Karpas-422 (cell line): ENCODE measurements at regions not wholly inside any gene's neighbourhood (a gene's known extent, or its start where the extent isn't known, plus 50 kb on each side); places are given as distances from the start of the nearest gene placed in this dataset.
"Not testable (repeated sequence)": the region's sequence is repeated elsewhere in the genome, so short reads cannot be mapped to it uniquely, and the experiment has no call there.

Experiments used
- DNase-seq: peaks from one replicate; pipeline ENCODE4 v3.0.0-alpha.2; 2015
- H2AFZ ChIP-seq: fragments of 200-600 bp; sonication (generic); 2 replicates; pipeline ENCODE4 v1.6.1; 2014; ENCODE audit warnings: antibody characterized with exemption, low read length, mixed read lengths
- H3K27ac ChIP-seq: fragments of 200-600 bp; sonication (generic); 2 replicates; pipeline ENCODE4 v1.5.1; 2014; ENCODE audit warnings: mild to moderate bottlenecking, low read length, moderate library complexity
- H3K27me3 ChIP-seq: fragments of 200-600 bp; sonication (generic); 2 replicates; pipeline ENCODE4 v1.6.1; 2014; ENCODE audit warnings: low read length, mixed read lengths
- H3K36me3 ChIP-seq: fragments of 200-600 bp; sonication (generic); 2 replicates; pipeline ENCODE4 v1.6.1; 2014; ENCODE audit warnings: low read length, mixed read lengths; ENCODE audit not compliant: insufficient read depth
- H3K4me1 ChIP-seq: fragments of 200-600 bp; sonication (generic); 2 replicates; pipeline ENCODE4 v1.6.1; 2014; ENCODE audit warnings: mild to moderate bottlenecking, low read length, mixed read lengths
- H3K4me2 ChIP-seq: fragments of 200-600 bp; sonication (generic); 2 replicates; pipeline ENCODE4 v1.6.1; 2014; ENCODE audit warnings: low read length, low read depth, mild to moderate bottlenecking; ENCODE audit not compliant: poor library complexity, severe bottlenecking
- H3K4me3 ChIP-seq: fragments of 200-600 bp; sonication (generic); 2 replicates; pipeline ENCODE4 v1.5.1; 2014; ENCODE audit warnings: mild to moderate bottlenecking, antibody characterized with exemption, low read length, mixed read lengths
- H3K79me2 ChIP-seq: fragments of 200-600 bp; sonication (generic); 2 replicates; pipeline ENCODE4 v1.6.1; 2014; ENCODE audit warnings: mild to moderate bottlenecking, low read length, mixed read lengths
- H3K9ac ChIP-seq: fragments of 200-600 bp; sonication (generic); 2 replicates; pipeline ENCODE4 v1.6.0; 2014; ENCODE audit warnings: low read length
- H3K9me2 ChIP-seq: fragments of 200-600 bp; sonication (generic), shearing (Covaris generic); replicated peaks from 2 replicates; pipeline ENCODE4 v1.6.0; 2014; ENCODE audit warnings: mild to moderate bottlenecking, low read length, moderate library complexity; ENCODE audit not compliant: insufficient read depth
- H3K9me3 ChIP-seq: fragments of 300-700, 200-600 bp; sonication (generic); 2 replicates; pipeline ENCODE4 v1.6.1; 2014; ENCODE audit warnings: low read length, mixed read lengths
- H4K20me1 ChIP-seq: fragments of 200-600 bp; sonication (generic); 2 replicates; pipeline ENCODE4 v1.6.1; 2014; ENCODE audit warnings: mild to moderate bottlenecking, antibody characterized with exemption, low read length, low read depth; ENCODE audit not compliant: insufficient read depth

- H4K20me1 ChIP-seq = no peaks in the 10 kb centered on the region
- H3K9ac ChIP-seq = no peak overlapping the region
- H3K27me3 ChIP-seq = no peaks in the 10 kb centered on the region
- H3K9me2 ChIP-seq = no peaks in the 10 kb centered on the region
- no peaks in the 10 kb centered on the region for H3K4me1 ChIP-seq
- H3K27ac ChIP-seq = no peak overlapping the region
- H3K4me2 ChIP-seq = no peak overlapping the region
- DNase-seq = no peak
- H3K36me3 ChIP-seq = no peaks in the 10 kb centered on the region
- no peaks in the 10 kb centered on the region for H3K9me3 ChIP-seq
- no peak overlapping the region for H2AFZ ChIP-seq
- H3K79me2 ChIP-seq = no peaks in the 10 kb centered on the region
- H3K4me3 ChIP-seq = no peak overlapping the region
Measured at GRCh38 chr14:78007160-78007559, 163.0 kb upstream of the NRXN3 start.

GRCh38 chr14:78010688-78011087 lies 159.5 kb upstream of the NRXN3 start:
- Histone ChIP-seq H3K36me3 (no peaks in the 10 kb centered on the region), H3K4me3 (no peak overlapping the region), H4K20me1 (no peaks in the 10 kb centered on the region), H3K27ac (no peak overlapping the region), H3K9me3 (no peaks in the 10 kb centered on the region), H3K9me2 (no peaks in the 10 kb centered on the region), H3K79me2 (no peaks in the 10 kb centered on the region), H3K9ac (no peak overlapping the region), H3K4me2 (no peak overlapping the region), H2AFZ (no peak overlapping the region), H3K27me3 (no peaks in the 10 kb centered on the region), H3K4me1 (no peaks in the 10 kb centered on the region)
- no peak for DNase-seq

- not testable (repeated sequence) for H3K4me1 ChIP-seq, H3K4me2 ChIP-seq, H3K27ac ChIP-seq, DNase-seq, H4K20me1 ChIP-seq, H3K36me3 ChIP-seq, H3K9me2 ChIP-seq, H2AFZ ChIP-seq, H3K4me3 ChIP-seq, H3K79me2 ChIP-seq, H3K9ac ChIP-seq, H3K9me3 ChIP-seq, H3K27me3 ChIP-seq
Measured at GRCh38 chr14:78013911-78014310, 156.3 kb upstream of the NRXN3 start.

GRCh38 chr14:78016532-78016931 lies 153.6 kb upstream of the NRXN3 start:
- H3K4me2 ChIP-seq = no peak overlapping the region
- no peak overlapping the region for H3K27ac ChIP-seq
- no peaks in the 10 kb centered on the region for H3K27me3 ChIP-seq
- no peaks in the 10 kb centered on the region for H4K20me1 ChIP-seq
- no peak overlapping the region for H3K9ac ChIP-seq
- no peak for DNase-seq
- H3K4me3 ChIP-seq = no peak overlapping the region
- H3K79me2 ChIP-seq = no peaks in the 10 kb centered on the region
- no peaks in the 10 kb centered on the region for H3K9me3 ChIP-seq
- H3K9me2 ChIP-seq = no peaks in the 10 kb centered on the region
- no peaks in the 10 kb centered on the region for H3K36me3 ChIP-seq
- H3K4me1 ChIP-seq = no peaks in the 10 kb centered on the region
- no peak overlapping the region for H2AFZ ChIP-seq

GRCh38 chr14:78018283-78018682 lies 151.9 kb upstream of the NRXN3 start:
- DNase-seq = no peak
- no peak overlapping the region for H3K9ac ChIP-seq
- H3K27ac ChIP-seq = no peak overlapping the region
- no peak overlapping the region for H2AFZ ChIP-seq
- H3K27me3 ChIP-seq = no peaks in the 10 kb centered on the region
- no peaks in the 10 kb centered on the region for H3K36me3 ChIP-seq
- H3K4me1 ChIP-seq = no peaks in the 10 kb centered on the region
- no peaks in the 10 kb centered on the region for H3K79me2 ChIP-seq
- no peak overlapping the region for H3K4me2 ChIP-seq
- H4K20me1 ChIP-seq = no peaks in the 10 kb centered on the region
- H3K4me3 ChIP-seq = no peak overlapping the region
- H3K9me3 ChIP-seq = no peaks in the 10 kb centered on the region
- H3K9me2 ChIP-seq = no peaks in the 10 kb centered on the region

GRCh38 chr14:78022059-78022458 lies 148.1 kb upstream of the NRXN3 start:
- no peaks in the 10 kb centered on the region for H3K79me2 ChIP-seq
- no peak overlapping the region for H3K9ac ChIP-seq
- H4K20me1 ChIP-seq = no peaks in the 10 kb centered on the region
- no peaks in the 10 kb centered on the region for H3K4me1 ChIP-seq
- no peak overlapping the region for H3K4me2 ChIP-seq
- H3K36me3 ChIP-seq = no peaks in the 10 kb centered on the region
- peak; percentile 96 for DNase-seq
- no peaks in the 10 kb centered on the region for H3K9me2 ChIP-seq
- H3K27me3 ChIP-seq = no peaks in the 10 kb centered on the region
- peak overlapping the region; percentile 54 for H2AFZ ChIP-seq
- no peak overlapping the region for H3K27ac ChIP-seq
- H3K4me3 ChIP-seq = no peak overlapping the region
- no peaks in the 10 kb centered on the region for H3K9me3 ChIP-seq

- Histone ChIP-seq H3K27ac (no peak overlapping the region), H3K79me2 (no peaks in the 10 kb centered on the region), H2AFZ (no peak overlapping the region), H3K27me3 (no peaks in the 10 kb centered on the region), H3K9ac (no peak overlapping the region), H4K20me1 (no peaks in the 10 kb centered on the region), H3K4me1 (no peaks in the 10 kb centered on the region), H3K9me3 (no peaks in the 10 kb centered on the region), H3K4me2 (no peak overlapping the region), H3K4me3 (no peak overlapping the region), H3K9me2 (no peaks in the 10 kb centered on the region), H3K36me3 (no peaks in the 10 kb centered on the region)
- DNase-seq = no peak
Measured at GRCh38 chr14:78023112-78023511, 147.1 kb upstream of the NRXN3 start.

GRCh38 chr14:78028471-78028870 lies 141.7 kb upstream of the NRXN3 start:
- Histone ChIP-seq H3K36me3 (no peaks in the 10 kb centered on the region), H3K27me3 (no peaks in the 10 kb centered on the region), H3K9me2 (no peaks in the 10 kb centered on the region), H2AFZ (no peak overlapping the region), H3K27ac (no peak overlapping the region), H3K79me2 (no peaks in the 10 kb centered on the region), H4K20me1 (no peaks in the 10 kb centered on the region), H3K4me2 (no peak overlapping the region), H3K4me3 (no peak overlapping the region), H3K9ac (no peak overlapping the region), H3K4me1 (no peaks in the 10 kb centered on the region), H3K9me3 (no peaks in the 10 kb centered on the region)
- DNase-seq = no peak
